GM18508 (cell line): ENCODE measurements at regions not wholly inside any gene's neighbourhood (a gene's known extent, or its start where the extent isn't known, plus 50 kb on each side); places are given as distances from the start of the nearest gene placed in this dataset.

Experiments used
- ATAC-seq: cut with Tn5 transposase; IDR thresholded peaks from one replicate; pipeline ENCODE4 v1.9.1; 2021; ENCODE audit warnings: moderate number of reproducible peaks; ENCODE audit not compliant: insufficient read depth, unreplicated experiment

DNA sequence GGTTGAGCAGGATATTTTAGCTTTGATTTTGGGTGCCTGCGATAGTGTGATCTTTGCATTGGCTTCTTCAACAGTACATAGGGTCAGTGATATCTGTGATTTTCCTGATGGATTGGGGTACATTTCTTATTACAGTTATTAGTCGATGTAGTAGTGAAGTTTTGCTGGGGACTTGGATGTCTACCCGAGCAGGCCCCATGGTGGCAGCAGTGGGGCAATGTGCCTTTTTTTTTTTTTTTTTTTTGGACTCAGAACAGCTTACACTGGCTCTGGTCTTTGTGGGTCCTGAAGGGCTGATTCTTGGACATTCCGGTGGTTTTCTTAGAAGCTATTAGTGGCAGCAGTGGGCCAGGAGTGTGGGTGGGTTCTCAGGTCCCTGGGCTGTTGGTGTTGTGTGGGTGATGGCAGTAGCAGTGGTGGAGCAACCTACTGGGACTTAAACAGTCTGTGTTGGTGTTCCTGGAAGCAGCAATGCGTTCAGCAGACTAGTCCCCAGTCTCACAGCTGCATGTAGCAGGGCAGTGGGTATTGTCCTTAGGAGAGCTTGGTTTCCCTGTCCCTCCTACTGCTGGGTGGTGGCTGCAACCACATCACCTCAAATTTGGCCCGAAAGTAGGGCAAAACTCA lies 53.7 kb upstream of the SLC4A10 start:
- no peak for ATAC-seq

DNA sequence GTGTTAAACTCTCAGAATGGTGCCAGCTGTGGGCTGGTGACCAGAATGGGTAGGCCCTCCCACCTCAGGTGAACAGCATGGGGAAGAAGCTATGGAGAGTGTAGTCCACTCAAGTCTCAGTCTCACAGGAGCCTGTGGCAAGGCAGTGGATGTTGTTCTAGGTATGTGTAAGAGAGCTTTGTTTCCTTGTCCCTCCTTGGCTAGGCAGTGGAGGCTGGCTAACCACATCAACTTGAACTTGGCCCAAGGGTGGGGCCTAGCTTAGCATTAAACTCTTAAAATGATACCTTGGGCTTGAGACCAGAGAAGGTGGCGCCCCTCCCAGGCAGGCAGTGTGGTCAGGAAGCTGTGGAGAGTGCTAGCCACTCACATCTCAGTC lies 53.2 kb upstream of the SLC4A10 start:
- no peak for ATAC-seq
